IMR-90 (cell line): ENCODE measurements at regions not wholly inside any gene's neighbourhood (a gene's known extent, or its start where the extent isn't known, plus 50 kb on each side); places are given as distances from the start of the nearest gene placed in this dataset.

ENCODE experiments used
- ATAC-seq: fragments of 200-7000 bp; cut with Tn5 transposase; 2 replicates; pipeline ENCODE4 v1.9.1; 2020; ENCODE audit warnings: low read depth, mild to moderate bottlenecking, moderate library complexity
- BruUV-seq: library from RNA; stranded (reverse); fragments of 400-500 nt; replicated peaks from 2 replicates; lab custom pipeline; 2021; lab: Mats Ljungman, UMichigan
- CTCF ChIA-PET: fragments of 300-600 bp; formaldehyde crosslinking; extraction: SDS; loops from one replicate; lab custom pipeline; 2021; ENCODE audit warnings: antibody characterized with exemption; lab: Yijun Ruan, JAX
- POLR2A ChIA-PET: fragments of 300-600 bp; sonication (Branson Sonifier 250); formaldehyde crosslinking; loops from one replicate; lab custom pipeline; 2022; ENCODE audit warnings: antibody characterized with exemption; ENCODE audit not compliant: unreplicated experiment; lab: Charles Lee
- DNase-seq: peaks from one replicate; pipeline ENCODE4 v3.0.0; 2013
- H2AFZ ChIP-seq: replicated peaks from 2 replicates; pipeline ENCODE3; 2013; ENCODE audit warnings: low read length, mild to moderate bottlenecking; ENCODE audit not compliant: poor library complexity
- H2AK5ac ChIP-seq: 2 replicates; pipeline ENCODE4 v1.6.1; 2013; ENCODE audit warnings: low read depth, low read length, inconsistent platforms
- H2AK9ac ChIP-seq: replicated peaks from 2 replicates; pipeline ENCODE3; 2013; ENCODE audit warnings: mild to moderate bottlenecking, low read depth, low read length, moderate library complexity; ENCODE audit not compliant: poor library complexity
- H2BK120ac ChIP-seq: 2 replicates; pipeline ENCODE4 v1.6.1; 2013; ENCODE audit warnings: low read depth, low read length, inconsistent platforms
- H2BK15ac ChIP-seq: 3 replicates; pipeline ENCODE4 v1.6.1; 2013; ENCODE audit warnings: low read depth, low read length, inconsistent platforms
- H2BK20ac ChIP-seq: 2 replicates; pipeline ENCODE4 v1.6.1; 2013; ENCODE audit warnings: low read depth, mild to moderate bottlenecking, inconsistent platforms, low read length, moderate library complexity
- H2BK5ac ChIP-seq: 2 replicates; pipeline ENCODE4 v1.6.1; 2013; ENCODE audit warnings: mild to moderate bottlenecking, low read depth, low read length, inconsistent platforms; ENCODE audit not compliant: poor library complexity, severe bottlenecking
- H3K14ac ChIP-seq: replicated peaks from 2 replicates; pipeline ENCODE4 v1.6.1; 2013; ENCODE audit warnings: low read depth, low read length, inconsistent platforms
- H3K18ac ChIP-seq: 2 replicates; pipeline ENCODE4 v1.6.1; 2013; ENCODE audit warnings: low read depth, low read length, control low read depth
- H3K23ac ChIP-seq: 2 replicates; pipeline ENCODE4 v1.6.1; 2013; ENCODE audit warnings: low read depth, low read length, inconsistent platforms
- H3K27ac ChIP-seq: 2 replicates; pipeline ENCODE4 v1.5.1; 2013; ENCODE audit warnings: mild to moderate bottlenecking, control low read depth, low read length; ENCODE audit not compliant: insufficient read depth
- H3K27me3 ChIP-seq: 2 replicates; pipeline ENCODE4 v1.6.1; 2013; ENCODE audit warnings: low read length; ENCODE audit not compliant: control insufficient read depth, insufficient read depth
- H3K36me3 ChIP-seq: 2 replicates; pipeline ENCODE4 v1.6.1; 2013; ENCODE audit warnings: low read length, mixed read lengths; ENCODE audit not compliant: control insufficient read depth, insufficient read depth
- H3K4ac ChIP-seq: 2 replicates; pipeline ENCODE4 v1.6.1; 2013; ENCODE audit warnings: low read depth, low read length, inconsistent platforms
- H3K4me1 ChIP-seq: 2 replicates; pipeline ENCODE4 v1.6.1; 2013; ENCODE audit warnings: low read length, mixed read lengths; ENCODE audit not compliant: control insufficient read depth, insufficient read depth
- H3K4me2 ChIP-seq: 2 replicates; pipeline ENCODE4 v1.6.1; 2013; ENCODE audit warnings: low read depth, mild to moderate bottlenecking, control low read depth, low read length, moderate library complexity
- H3K4me3 ChIP-seq: 2 replicates; pipeline ENCODE4 v1.5.1; 2013; ENCODE audit warnings: low read depth, mild to moderate bottlenecking, control low read depth, low read length, moderate library complexity; ENCODE audit not compliant: insufficient read depth
- H3K56ac ChIP-seq: 2 replicates; pipeline ENCODE4 v1.6.1; 2013; ENCODE audit warnings: low read length, inconsistent platforms; ENCODE audit not compliant: insufficient read depth; ENCODE audit errors: extremely low read depth
- H3K79me1 ChIP-seq, 2 experiments: 2 replicates each; pipeline ENCODE4 v1.6.1; 2013; ENCODE audit warnings: low read length in 2 of 2, inconsistent platforms in 1 of 2, low read depth in 1 of 2
- H3K9ac ChIP-seq: 2 replicates; pipeline ENCODE4 v1.6.1; 2013; ENCODE audit warnings: low read depth, low read length, control low read depth
- H3K9me1 ChIP-seq: 2 replicates; pipeline ENCODE4 v1.6.1; 2013; ENCODE audit warnings: low read length, inconsistent platforms; ENCODE audit not compliant: insufficient read depth
- H3K9me3 ChIP-seq: 2 replicates; pipeline ENCODE4 v1.6.1; 2013; ENCODE audit warnings: low read length; ENCODE audit not compliant: control insufficient read depth, insufficient read depth
- H4K20me1 ChIP-seq: 2 replicates; pipeline ENCODE4 v1.6.1; 2013; ENCODE audit warnings: low read length, inconsistent platforms; ENCODE audit not compliant: insufficient read depth
- H4K5ac ChIP-seq: 2 replicates; pipeline ENCODE4 v1.6.1; 2013; ENCODE audit warnings: mild to moderate bottlenecking, low read depth, low read length, control low read depth
- H4K8ac ChIP-seq, 2 experiments: 2 replicates each; pipeline ENCODE4 v1.6.1; 2013; ENCODE audit warnings: low read depth in 2 of 2, low read length in 2 of 2, control low read depth in 1 of 2, inconsistent platforms in 1 of 2
- H4K91ac ChIP-seq: 2 replicates; pipeline ENCODE4 v1.6.1; 2013; ENCODE audit warnings: low read depth, low read length, inconsistent platforms; ENCODE audit not compliant: insufficient read depth
- BHLHE40 ChIP-seq: fragments of 150-350 bp; IDR thresholded peaks from 2 replicates; pipeline ENCODE4 v1.6.1; 2016; ENCODE audit warnings: mild to moderate bottlenecking, low read depth, low read length
- CEBPB ChIP-seq: IDR thresholded peaks from 2 replicates; pipeline ENCODE4 v1.6.1; 2012; ENCODE audit warnings: low read depth, low read length, improper control_type of control experiment
- CHD1 ChIP-seq: IDR thresholded peaks from 2 replicates; pipeline ENCODE4 v1.6.1; 2012; ENCODE audit warnings: low read depth, low read length, improper control_type of control experiment
- FOS ChIP-seq: fragments of 150-350 bp; IDR thresholded peaks from 2 replicates; pipeline ENCODE4 v1.6.1; 2016; ENCODE audit warnings: low read depth, low read length
- MAFK ChIP-seq: IDR thresholded peaks from 2 replicates; pipeline ENCODE4 v1.6.1; 2012; ENCODE audit warnings: low read depth, low read length, improper control_type of control experiment
- MXI1 ChIP-seq: IDR thresholded peaks from 2 replicates; pipeline ENCODE4 v1.6.1; 2012; ENCODE audit warnings: low read depth, mild to moderate bottlenecking, low read length, moderate library complexity, borderline replicate concordance
- NFE2L2 ChIP-seq: fragments of 150-350 bp; IDR thresholded peaks from 2 replicates; pipeline ENCODE4 v1.6.1; 2016; ENCODE audit warnings: low read depth, mild to moderate bottlenecking, low read length
- POLR2A ChIP-seq: IDR thresholded peaks from 2 replicates; pipeline ENCODE4 v1.6.1; 2012; ENCODE audit warnings: mild to moderate bottlenecking, low read depth, low read length
- RAD21 ChIP-seq: IDR thresholded peaks from 2 replicates; pipeline ENCODE4 v1.6.1; 2012; ENCODE audit warnings: low read length, improper control_type of control experiment
- RCOR1 ChIP-seq: IDR thresholded peaks from 2 replicates; pipeline ENCODE4 v1.6.1; 2012; ENCODE audit warnings: mild to moderate bottlenecking, low read length, improper control_type of control experiment; ENCODE audit not compliant: insufficient replicate concordance
- SMC3 ChIP-seq: fragments of 150-350 bp; IDR thresholded peaks from 2 replicates; pipeline ENCODE4 v1.6.1; 2016; ENCODE audit warnings: low read depth, mild to moderate bottlenecking, antibody characterized with exemption, low read length, moderate library complexity
- WGBS, 2 experiments: methylation state at CpG; one replicate each; pipeline versions ENCODE4 v1.1.5 to v1.1.7; 2013; ENCODE audit warnings: missing lambda C conversion rate in 2 of 2; ENCODE audit not compliant: insufficient read length in 1 of 2; ENCODE audit errors: extremely low coverage in 2 of 2; 5-methylcytosine and 5-hydroxymethylcytosine counted together
- dilution Hi-C: fragments of 300-500 bp; cut with HindIII; formaldehyde crosslinking; loops from one replicate; pipeline ENCODE4 v1.14.3; 2018; ENCODE audit warnings: low sequenced_read_pairs; ENCODE audit not compliant: unreplicated experiment
- in situ Hi-C: fragments of 300-500 bp; cut with MboI; formaldehyde crosslinking; loops from 3 replicates; pipeline ENCODE4 v1.14.3; 2019; ENCODE audit warnings: low sequenced_read_pairs, inconsistent platforms, mixed read lengths
- intact Hi-C: fragments of 100-400 bp; cut with micrococcal nuclease; formaldehyde crosslinking; loops from 2 replicates; pipeline ENCODE4 v1.10.0; 2022
- TF ChIP-seq, protein P1 (sequence below): conservative IDR thresholded peaks from 2 replicates; pipeline ENCODE4 v1.5.1; 2012; ENCODE audit warnings: mild to moderate bottlenecking, low read depth, low read length, improper control_type of control experiment

GRCh38 chr13:30023196-30023895 is 172.9 kb upstream of the UBL3 start:
- no TSS peak for BruUV-seq
- dilution Hi-C loops (no loop called here), in situ Hi-C loops (no loop called here), intact Hi-C loops (no loop called here)
- ChIA-PET CTCF (interaction anchor here (0.6 kb wide), 1 partner anchor 304 kb away, joined by 3 read pairs; no protein-coding TSS in a partner anchor), POLR2A (no interaction called here)
- H2BK15ac ChIP-seq = no peak overlapping the region
- H3K36me3 ChIP-seq = no peaks in the 10 kb centered on the region
- H2BK5ac ChIP-seq = no peak overlapping the region
- 84% methylated on average over 6 of the region's 8 CpGs; no CpG with 5 or more reads in 1 of the 2 experiments for WGBS, 2 experiments
- H2AFZ ChIP-seq = no peak overlapping the region
- H3K9me3 ChIP-seq = no peaks in the 10 kb centered on the region
- no peak overlapping the region for H2BK20ac ChIP-seq
- no peak overlapping the region for H3K27ac ChIP-seq
- peaks cover 17% of the 10 kb centered on the region for H3K4me1 ChIP-seq
- H3K9ac ChIP-seq = no peak overlapping the region
- DNase-seq (no peak), ATAC-seq (no peak)
- no peak overlapping the region for H4K91ac ChIP-seq
- no peak overlapping the region for H3K4me3 ChIP-seq
- no peaks in the 10 kb centered on the region for H3K79me1 ChIP-seq
- no peak overlapping the region for H3K14ac ChIP-seq
- H3K56ac ChIP-seq = no peak overlapping the region
- H3K4me2 ChIP-seq = no peak overlapping the region
- no peaks in the 10 kb centered on the region for H3K27me3 ChIP-seq
- no peak overlapping the region for H4K8ac ChIP-seq
- no peak overlapping the region for H2AK9ac ChIP-seq
- no peak overlapping the region for H4K5ac ChIP-seq
- peaks cover 4% of the 10 kb centered on the region; the same call in 1 of the 2 replicates for H3K9me1 ChIP-seq
- H3K4ac ChIP-seq = no peak overlapping the region
- H4K20me1 ChIP-seq = no peaks in the 10 kb centered on the region
- TF ChIP-seq RAD21 = no peak
- no peak for TF ChIP-seq RCOR1
- TF ChIP-seq SMC3 = no peak
- TF ChIP-seq, protein P1, sequence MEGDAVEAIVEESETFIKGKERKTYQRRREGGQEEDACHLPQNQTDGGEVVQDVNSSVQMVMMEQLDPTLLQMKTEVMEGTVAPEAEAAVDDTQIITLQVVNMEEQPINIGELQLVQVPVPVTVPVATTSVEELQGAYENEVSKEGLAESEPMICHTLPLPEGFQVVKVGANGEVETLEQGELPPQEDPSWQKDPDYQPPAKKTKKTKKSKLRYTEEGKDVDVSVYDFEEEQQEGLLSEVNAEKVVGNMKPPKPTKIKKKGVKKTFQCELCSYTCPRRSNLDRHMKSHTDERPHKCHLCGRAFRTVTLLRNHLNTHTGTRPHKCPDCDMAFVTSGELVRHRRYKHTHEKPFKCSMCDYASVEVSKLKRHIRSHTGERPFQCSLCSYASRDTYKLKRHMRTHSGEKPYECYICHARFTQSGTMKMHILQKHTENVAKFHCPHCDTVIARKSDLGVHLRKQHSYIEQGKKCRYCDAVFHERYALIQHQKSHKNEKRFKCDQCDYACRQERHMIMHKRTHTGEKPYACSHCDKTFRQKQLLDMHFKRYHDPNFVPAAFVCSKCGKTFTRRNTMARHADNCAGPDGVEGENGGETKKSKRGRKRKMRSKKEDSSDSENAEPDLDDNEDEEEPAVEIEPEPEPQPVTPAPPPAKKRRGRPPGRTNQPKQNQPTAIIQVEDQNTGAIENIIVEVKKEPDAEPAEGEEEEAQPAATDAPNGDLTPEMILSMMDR = no peak
- TF ChIP-seq FOS = no peak
- no peak for TF ChIP-seq POLR2A
- TF ChIP-seq MAFK = no peak
- TF ChIP-seq NFE2L2 = no peak
- TF ChIP-seq CEBPB = no peak
- no peak for TF ChIP-seq MXI1
- no peak for TF ChIP-seq CHD1
- no peak for TF ChIP-seq BHLHE40
- H3K23ac ChIP-seq = no peak overlapping the region
- no peak overlapping the region for H2AK5ac ChIP-seq
- no peak overlapping the region for H3K18ac ChIP-seq
- no peak overlapping the region for H2BK120ac ChIP-seq
